ENCODE measurements at regions not wholly inside any gene's neighbourhood (a gene's known extent, or its start where the extent isn't known, plus 50 kb on each side); places are given as distances from the start of the nearest gene placed in this dataset.

DNA sequence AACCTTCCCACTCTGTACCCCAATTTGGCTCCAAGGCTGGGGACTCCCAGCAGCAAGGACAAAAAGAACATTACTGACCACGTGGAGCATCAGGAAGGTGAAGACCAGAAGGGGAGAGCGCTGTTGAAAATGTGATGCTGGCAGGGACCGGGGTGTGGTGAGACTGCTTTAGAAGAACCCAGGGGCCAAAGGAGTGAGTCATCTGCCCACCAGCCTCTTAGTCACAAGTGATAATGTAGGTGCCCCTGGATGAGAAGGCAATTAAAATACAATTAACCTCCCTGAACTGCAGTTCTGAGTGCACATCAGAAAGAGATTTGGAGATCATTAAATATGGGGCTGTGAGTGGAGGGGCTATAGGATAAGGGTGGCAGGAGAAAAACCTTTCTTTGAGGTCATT lies 366.6 kb upstream of the CCL2 start:
- intact Hi-C loops (cut with DNase I) = no loop called here
- Histone ChIP-seq H3K4me3 (no peak overlapping the region), H3K36me3 (no peaks in the 10 kb centered on the region), H3K4me1 (ENCODE audit: insufficient read depth) (no peaks in the 10 kb centered on the region), H3K27me3 (no peaks in the 10 kb centered on the region), H3K9me3 (no peaks in the 10 kb centered on the region), H3K27ac (no peak overlapping the region)
- WGBS, 3 donors = 67 to 95% (median 89%) methylated on average over 3 of the region's 3 CpGs
- TF ChIP-seq POLR2A (IDR thresholded peaks at IDR 0.05) = no peak
- TF ChIP-seq, protein P1, sequence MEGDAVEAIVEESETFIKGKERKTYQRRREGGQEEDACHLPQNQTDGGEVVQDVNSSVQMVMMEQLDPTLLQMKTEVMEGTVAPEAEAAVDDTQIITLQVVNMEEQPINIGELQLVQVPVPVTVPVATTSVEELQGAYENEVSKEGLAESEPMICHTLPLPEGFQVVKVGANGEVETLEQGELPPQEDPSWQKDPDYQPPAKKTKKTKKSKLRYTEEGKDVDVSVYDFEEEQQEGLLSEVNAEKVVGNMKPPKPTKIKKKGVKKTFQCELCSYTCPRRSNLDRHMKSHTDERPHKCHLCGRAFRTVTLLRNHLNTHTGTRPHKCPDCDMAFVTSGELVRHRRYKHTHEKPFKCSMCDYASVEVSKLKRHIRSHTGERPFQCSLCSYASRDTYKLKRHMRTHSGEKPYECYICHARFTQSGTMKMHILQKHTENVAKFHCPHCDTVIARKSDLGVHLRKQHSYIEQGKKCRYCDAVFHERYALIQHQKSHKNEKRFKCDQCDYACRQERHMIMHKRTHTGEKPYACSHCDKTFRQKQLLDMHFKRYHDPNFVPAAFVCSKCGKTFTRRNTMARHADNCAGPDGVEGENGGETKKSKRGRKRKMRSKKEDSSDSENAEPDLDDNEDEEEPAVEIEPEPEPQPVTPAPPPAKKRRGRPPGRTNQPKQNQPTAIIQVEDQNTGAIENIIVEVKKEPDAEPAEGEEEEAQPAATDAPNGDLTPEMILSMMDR (IDR thresholded peaks at IDR 0.05) = no peak
- TF ChIP-seq EP300 (IDR thresholded peaks at IDR 0.05) = no peak
- no peak for DNase-seq

DNA sequence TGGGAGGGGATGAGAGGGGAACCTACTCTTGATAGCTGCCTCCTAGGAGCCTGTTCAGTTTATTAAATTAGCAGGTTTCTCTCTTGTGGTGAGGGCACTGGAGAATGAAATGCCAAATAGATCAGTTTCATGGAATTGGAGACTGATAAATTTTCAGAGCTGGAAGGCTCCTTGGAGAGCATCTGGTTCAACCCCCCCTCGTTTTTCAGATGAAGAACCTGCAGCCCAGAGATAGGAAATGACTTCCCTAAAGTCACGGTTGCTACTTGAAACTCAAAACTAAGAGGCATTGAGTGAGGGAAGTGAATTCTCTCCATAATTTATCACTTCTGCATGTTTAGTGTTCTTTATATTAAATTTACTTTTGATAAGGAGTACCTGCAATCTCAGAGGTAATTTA lies 366.0 kb upstream of the CCL2 start:
- no peaks in the 10 kb centered on the region for H3K27me3 ChIP-seq
- H3K36me3 ChIP-seq = no peaks in the 10 kb centered on the region
- no peaks in the 10 kb centered on the region for H3K9me3 ChIP-seq
- no peak for DNase-seq
- H3K4me1 ChIP-seq (ENCODE audit: insufficient read depth) = no peaks in the 10 kb centered on the region
- WGBS, 3 donors = 36 to 38% (median 37%) methylated on average over 2 of the region's 2 CpGs
- no peak overlapping the region for H3K4me3 ChIP-seq
- intact Hi-C loops (cut with DNase I) = no loop called here
- H3K27ac ChIP-seq = no peak overlapping the region
- no peak for TF ChIP-seq POLR2A (IDR thresholded peaks at IDR 0.05)
- TF ChIP-seq, protein P1 (IDR thresholded peaks at IDR 0.05) = no peak
- no peak for TF ChIP-seq EP300 (IDR thresholded peaks at IDR 0.05)

DNA sequence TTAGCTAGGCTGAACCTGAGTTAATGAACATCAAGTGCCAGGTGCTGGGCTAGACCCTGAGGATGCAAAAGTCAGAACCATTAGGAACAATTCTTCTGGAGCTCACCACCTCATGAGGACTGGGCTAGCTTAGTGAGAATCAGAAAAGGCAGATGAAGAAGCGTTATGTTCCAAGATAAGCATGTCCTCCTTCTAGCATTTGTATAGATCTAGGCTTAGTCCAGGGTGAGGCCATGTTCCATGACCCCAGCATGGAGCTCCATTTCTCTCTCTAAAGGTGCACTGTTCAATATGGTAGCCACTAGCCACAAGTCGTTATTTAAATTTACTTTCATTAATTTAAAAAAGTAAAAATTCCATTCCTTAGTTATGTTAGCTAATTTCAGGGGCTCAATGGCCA lies 365.3 kb upstream of the CCL2 start:
- Histone ChIP-seq H3K36me3 (no peaks in the 10 kb centered on the region), H3K27me3 (no peaks in the 10 kb centered on the region), H3K4me3 (no peak overlapping the region), H3K4me1 (ENCODE audit: insufficient read depth) (no peaks in the 10 kb centered on the region), H3K9me3 (no peaks in the 10 kb centered on the region), H3K27ac (no peak overlapping the region)
- WGBS, 3 donors = 62 to 85% (median 74%) methylated on average over 2 of the region's 2 CpGs
- no peak for DNase-seq
- intact Hi-C loops (cut with DNase I) = no loop called here
- TF ChIP-seq EP300 (IDR thresholded peaks at IDR 0.05) (no peak), POLR2A (IDR thresholded peaks at IDR 0.05) (no peak)
- TF ChIP-seq, protein P1 (IDR thresholded peaks at IDR 0.05) = no peak

DNA sequence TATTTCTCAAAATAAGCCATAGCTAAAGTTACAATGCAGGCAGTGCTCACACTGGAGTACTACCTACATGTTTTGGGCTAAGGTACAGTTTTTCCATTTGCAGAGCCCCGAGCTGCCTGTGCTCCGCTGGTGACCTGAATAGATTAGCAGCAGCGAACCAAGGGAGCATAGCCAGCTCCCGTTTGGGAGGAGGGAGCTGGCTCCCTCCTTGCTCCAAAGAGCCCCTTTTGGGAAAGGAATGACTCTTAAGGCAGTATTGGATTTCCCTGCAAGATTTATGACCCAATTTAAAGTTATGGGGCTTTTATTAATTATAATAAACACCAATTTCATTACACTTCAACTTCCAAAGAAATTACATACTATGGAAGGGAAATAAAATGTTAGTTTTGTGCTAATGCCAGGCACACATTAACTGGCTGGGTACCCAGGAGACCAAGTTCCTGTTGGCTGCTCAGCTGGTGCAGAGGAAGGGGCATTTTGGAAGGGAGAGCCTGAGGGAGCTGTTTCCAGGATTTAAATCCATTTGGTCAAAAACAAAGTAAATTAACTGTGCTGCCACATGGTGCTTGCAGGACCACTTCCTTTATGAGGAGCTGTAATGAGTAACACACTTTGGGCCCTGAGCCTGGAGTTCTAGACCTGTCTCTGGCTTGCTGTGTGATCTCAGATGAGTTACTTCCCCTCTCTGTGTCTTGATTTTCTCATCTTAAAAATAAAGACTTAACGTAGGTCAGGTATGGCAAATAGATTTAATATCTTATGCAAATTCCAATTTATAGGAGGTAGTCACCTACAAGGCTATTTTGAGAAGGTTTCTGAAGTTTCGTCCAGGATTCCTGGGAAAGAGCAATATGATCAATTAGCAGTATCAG lies 362.1 kb upstream of the CCL2 start:
- Histone ChIP-seq H3K27ac (no peak overlapping the region), H3K36me3 (no peaks in the 10 kb centered on the region), H3K4me3 (no peak overlapping the region), H3K27me3 (no peaks in the 10 kb centered on the region), H3K9me3 (no peaks in the 10 kb centered on the region), H3K4me1 (ENCODE audit: insufficient read depth) (no peaks in the 10 kb centered on the region)
- no peak for DNase-seq
- 29 to 37% (median 31%) methylated on average over 6 of the region's 6 CpGs for WGBS, 3 donors
- intact Hi-C loops (cut with DNase I) = no loop called here
- no peak for TF ChIP-seq POLR2A (IDR thresholded peaks at IDR 0.05)
- no peak for TF ChIP-seq EP300 (IDR thresholded peaks at IDR 0.05)
- TF ChIP-seq, protein P1 (IDR thresholded peaks at IDR 0.05) = no peak
